HG02981 (cell line): ENCODE measurements at regions not wholly inside any gene's neighbourhood (a gene's known extent, or its start where the extent isn't known, plus 50 kb on each side); places are given as distances from the start of the nearest gene placed in this dataset.

Experiments used
- ATAC-seq: cut with Tn5 transposase; IDR thresholded peaks from one replicate; pipeline ENCODE4 v1.9.1; 2021; ENCODE audit warnings: mild to moderate bottlenecking, moderate library complexity; ENCODE audit not compliant: unreplicated experiment

DNA sequence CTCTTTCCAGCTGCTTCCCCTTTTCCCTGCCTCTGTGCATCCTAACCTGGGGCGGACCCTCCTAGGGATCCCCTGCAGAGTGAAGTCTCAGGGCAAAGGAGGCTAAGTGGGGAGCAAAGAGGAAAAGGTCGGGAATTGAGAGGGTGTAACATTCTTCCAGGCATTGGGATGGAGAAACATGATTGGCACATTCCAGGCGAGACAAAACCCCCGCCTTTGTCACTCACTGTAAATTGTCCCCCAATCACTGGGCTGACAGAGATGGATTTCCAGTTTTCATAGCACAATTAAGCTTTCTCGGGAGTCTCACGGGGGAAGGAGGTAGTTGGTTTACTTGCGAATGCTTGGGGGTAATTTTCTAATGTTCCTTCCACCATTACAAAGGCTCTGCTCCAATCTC lies 74.9 kb downstream of the MIAT start:
- no peak for ATAC-seq

DNA sequence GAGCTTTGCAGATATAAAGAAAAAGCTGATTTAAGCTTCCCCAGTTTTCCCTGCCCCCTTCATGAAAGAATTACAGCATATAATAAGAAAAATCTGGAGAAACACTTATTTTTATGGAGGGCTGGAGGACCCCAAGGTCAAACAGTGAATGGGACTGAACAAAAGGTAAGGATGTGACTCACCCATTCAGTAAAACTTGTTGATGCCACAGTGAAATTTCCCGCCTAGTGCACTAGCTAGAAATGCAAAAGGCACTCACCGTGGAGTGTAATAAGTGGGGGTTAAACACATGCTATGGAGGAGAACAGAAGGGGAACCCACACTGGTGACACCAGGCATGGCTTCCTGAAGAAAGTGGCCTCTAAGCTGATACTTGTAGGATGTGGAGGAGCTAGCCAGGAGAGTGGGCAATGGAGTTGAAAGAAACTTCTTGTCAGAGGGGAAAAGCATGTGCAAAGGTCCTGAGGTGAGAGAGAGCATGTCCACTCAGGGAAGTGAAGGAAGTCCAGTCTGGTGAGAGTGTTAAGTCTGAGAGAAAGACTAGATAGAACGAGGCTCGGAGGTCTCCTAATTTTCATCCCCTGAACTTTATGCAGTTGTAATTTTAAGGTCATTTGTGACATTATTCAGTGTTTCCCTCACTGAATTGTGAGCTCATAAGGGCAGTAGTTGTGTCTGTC lies 77.1 kb downstream of the MIAT start:
- ATAC-seq = no peak

DNA sequence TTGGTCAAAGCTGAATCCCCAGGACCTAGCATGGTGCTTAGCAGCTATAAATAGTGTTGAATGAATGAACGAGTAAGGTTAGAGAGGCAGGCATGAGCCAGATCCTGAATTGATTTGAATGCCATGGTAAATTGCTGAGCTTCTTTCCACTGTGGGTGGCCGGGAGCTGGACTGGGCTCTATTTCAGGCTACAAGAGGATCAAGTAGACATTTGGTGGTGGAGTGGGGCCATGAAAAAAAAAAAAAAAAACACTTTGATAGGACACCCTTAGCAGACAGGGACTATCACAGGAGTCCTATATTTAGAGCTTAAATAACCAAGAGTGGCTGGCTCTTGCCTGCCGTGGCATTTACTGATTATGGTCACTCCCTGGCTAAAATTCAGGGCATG lies 77.6 kb downstream of the MIAT start:
- no peak for ATAC-seq

DNA sequence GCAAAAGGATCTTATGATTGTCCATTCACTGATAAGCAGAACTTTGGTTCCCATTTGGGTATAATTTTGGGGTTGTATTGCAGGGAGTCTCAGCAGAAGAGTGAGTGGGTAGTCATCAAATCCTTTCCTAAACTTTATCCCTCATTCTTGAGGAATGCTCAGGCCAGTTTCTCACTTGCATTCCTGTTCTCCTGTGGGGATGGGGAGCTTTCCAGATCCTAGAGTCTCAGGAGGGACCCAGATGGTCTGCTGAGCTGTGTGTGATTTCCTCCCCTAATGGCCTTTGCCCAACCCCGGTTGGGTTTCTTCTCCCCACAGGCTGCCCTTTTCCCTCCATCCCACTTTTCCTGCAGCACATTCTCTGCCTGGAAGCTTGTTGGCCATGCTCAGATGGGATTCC lies 79.9 kb downstream of the MIAT start:
- no peak for ATAC-seq

DNA sequence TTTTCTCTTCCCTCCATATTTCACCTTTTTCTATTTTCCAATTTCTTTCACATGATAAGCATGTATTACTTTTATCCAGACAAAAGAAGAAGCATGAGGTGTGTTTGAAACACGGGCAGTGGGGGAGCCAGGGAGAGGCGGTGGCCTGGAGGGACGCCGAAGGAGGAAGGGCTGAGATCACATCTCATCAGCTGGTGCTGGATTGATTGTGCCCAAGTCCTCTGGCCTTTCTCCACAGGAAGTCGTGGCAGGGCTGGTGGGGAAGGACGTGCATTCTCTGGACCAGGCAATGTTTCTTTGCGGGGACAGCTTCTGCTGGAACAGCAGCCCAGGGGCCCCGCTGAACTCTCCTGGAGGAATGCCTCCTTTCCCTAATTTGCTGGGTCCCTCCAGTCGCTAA lies 82.9 kb downstream of the MIAT start:
- ATAC-seq = no peak

DNA sequence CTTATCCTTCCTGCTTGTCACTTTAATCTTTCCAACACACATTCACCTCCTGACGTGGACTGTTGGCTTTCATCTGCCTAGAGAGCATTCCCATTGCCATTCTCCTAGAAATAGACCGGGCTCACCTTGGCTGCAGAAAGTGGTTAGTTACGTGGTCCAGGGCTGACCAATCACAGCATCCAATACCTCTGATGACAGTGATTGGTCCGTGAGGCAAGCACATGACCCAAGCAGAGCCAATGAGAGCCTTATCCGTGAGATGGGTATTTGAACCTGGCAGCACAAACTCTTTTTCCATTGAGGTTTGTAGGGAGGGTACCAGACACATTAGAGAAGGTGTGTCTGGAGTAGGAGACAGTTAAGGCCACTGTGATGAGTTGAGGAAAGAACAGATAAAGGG lies 85.8 kb downstream of the MIAT start:
- no peak for ATAC-seq

DNA sequence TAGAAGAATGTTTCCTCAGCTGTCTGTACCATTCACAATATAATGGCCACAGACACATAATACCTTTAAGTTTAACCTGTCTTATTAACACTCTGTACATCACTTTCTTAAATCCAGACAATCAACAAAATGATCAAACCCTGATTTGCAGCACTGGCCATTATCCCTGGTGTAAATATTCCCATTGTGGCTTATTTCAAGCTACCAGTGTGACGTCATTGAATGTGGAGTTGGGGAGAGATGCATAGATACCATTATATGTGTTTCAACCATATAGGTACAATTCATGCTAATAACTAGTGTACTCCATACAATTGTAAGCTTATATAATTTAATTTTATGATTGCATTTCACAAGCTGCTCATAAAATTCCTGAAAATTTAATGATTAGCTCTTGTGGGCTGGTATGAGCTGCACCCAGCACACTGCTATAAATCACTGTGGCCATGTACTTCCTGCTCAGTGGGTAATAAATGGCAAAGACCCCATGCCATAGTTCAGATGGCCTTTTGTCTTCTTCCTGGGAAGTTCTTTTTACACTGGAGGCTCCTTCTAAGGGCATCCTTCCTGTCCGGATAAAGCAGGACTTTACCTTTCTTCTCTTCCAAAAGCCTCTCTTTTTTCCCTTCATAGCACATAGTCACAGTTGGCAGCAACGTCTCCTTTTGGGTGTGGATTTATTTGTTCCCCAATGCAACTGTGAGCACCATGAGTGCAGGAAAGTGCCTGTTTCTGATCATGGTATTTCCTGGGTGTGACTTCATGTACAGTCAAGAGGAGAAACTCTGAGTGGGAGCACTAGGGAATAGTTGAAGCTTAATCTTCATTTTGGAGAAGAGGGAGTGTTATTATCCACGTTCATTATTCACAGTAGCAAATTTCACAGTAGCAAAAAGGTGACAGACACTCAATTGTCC lies 87.8 kb downstream of the MIAT start:
- ATAC-seq = no peak

DNA sequence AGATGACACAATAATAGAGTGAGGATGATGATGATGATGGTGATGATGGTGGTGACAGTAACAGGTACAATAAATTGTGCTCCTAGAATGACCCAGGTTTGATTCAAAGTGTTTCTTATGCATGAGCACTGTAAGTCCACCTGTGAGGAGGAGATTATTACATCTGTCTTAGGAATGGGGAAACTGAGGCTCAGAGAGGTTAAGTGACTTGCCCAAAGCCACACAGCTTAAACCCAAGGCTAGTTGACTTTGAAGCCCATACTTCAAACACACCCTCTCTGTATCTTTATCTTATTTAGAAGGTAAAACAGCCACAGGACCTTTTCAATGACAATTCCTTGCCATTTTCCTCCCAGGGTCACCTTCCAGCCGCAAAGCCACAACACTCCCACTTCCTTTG lies 88.9 kb downstream of the MIAT start:
- ATAC-seq = no peak

DNA sequence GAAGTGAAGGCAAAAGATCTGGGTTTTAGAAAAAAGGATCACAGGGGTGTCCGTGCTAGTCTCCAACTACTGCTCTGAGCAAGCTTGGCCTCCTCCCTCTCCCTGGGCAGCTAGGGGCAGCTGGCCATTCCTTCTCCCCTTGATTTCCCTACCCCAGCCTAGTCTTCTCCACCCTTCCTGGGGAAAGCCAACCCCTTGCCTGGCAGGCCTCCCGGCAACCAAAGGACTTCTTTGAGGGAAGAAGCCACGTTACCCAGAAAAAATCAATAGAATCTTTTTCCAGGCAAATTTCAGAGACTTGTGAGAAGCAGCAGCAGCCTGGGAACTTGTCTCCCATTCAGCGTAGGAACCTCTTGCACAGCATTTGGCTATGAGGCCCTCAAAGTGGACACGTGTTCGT lies 91.5 kb downstream of the MIAT start:
- ATAC-seq = no peak

DNA sequence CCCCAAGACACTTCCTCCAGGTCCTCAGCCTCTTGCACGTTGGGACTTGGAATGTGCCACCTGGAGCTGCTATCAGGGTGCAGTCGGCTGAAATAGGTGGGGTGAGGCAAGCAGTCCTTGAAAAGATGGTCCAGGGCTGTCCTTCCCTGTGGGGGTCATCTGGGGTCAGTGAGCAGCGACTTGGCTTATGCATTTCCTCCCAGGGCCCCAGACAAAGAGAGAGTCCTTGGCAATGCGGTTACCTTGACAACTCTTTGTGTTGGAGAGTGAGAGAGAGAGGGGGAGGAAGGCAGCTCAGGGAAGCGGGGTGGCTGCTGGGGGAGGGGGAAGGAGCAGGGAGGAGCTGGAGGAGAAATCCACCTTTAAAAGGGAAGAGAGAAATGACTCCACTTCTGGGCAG lies 93.8 kb downstream of the MIAT start:
- no peak for ATAC-seq

DNA sequence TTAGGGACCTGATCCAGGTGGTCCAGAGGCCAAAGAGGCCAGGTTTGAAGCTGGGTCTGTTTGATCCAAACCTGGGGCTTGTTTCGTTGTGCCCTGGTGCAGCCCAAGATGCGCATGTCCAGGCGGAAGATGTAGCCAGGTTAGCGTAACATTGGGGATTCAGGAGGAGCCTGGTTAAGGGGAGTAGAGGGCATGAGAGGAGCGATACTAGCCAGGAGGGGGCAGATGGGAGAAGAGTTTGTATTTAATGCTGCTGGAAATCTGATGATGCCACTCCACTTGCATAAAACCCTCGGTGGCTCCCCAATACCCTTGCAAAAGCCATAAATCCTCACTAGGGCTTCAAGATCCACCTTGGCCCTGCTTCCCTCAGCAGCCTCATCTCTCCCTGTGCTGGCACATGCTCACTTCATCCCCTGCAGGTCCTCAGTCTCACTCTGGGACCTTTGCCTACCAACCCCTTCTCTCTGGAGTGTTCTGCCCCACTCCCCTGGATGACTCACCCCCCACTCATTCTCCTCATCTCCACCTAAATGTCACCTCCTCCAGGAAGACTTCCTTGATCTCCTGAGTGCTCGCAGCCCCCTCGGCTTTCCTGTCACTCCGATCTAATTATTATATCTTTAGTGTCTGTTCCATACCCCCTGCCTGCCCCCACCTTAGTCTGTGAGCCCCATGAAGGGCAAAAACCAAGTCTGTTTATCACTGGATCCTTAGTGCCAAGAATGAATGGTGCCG lies 95.9 kb downstream of the MIAT start:
- ATAC-seq = no peak

DNA sequence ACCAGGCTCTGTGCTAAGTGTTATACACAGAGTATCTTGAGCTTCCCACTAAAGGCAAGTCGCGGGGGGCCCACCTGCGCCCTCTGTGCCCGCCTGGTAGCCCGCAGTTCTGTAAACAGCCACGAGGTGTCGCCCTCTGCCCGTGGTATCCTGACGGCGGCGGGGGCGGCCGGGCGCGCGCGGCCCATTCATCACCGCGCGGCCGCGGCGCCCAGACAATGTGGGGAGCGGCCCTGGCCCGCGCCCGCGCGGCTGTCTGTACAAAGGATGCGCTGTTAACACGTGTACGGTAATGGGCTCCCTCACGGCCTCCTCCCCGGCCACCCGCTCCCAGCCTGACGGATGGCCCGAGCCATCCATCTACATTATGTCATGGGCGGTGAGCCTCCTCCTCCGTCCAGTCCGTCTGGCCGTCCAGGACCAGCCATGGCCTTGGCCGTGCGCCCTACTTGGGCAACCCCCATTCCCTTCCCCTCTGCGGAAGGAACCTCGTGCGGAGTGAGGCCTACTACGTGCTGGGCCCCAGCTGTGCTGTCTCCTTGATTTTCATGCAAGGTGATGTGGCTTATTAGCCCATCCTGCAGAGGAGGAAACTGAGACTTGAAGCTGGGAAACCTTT lies 99.4 kb downstream of the MIAT start:
- ATAC-seq = no peak

DNA sequence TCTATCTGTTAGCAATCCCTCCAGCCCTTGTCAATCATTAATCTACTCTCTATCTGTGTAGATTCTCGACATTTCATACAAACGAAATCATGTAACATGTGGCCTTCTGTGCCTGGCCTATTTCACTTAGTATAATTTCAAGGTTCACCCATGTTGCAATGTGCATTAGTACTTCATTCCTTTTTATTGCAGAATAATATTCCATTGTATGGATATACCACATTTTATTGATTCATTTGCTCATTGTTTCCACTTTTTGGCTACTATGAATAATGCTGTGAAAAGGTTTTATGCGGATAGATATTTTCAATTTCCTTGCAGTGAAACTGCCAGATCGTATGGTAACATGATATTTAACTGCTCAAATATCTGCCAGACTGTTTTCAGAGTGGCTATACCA lies 100.1 kb downstream of the MIAT start:
- ATAC-seq = no peak

DNA sequence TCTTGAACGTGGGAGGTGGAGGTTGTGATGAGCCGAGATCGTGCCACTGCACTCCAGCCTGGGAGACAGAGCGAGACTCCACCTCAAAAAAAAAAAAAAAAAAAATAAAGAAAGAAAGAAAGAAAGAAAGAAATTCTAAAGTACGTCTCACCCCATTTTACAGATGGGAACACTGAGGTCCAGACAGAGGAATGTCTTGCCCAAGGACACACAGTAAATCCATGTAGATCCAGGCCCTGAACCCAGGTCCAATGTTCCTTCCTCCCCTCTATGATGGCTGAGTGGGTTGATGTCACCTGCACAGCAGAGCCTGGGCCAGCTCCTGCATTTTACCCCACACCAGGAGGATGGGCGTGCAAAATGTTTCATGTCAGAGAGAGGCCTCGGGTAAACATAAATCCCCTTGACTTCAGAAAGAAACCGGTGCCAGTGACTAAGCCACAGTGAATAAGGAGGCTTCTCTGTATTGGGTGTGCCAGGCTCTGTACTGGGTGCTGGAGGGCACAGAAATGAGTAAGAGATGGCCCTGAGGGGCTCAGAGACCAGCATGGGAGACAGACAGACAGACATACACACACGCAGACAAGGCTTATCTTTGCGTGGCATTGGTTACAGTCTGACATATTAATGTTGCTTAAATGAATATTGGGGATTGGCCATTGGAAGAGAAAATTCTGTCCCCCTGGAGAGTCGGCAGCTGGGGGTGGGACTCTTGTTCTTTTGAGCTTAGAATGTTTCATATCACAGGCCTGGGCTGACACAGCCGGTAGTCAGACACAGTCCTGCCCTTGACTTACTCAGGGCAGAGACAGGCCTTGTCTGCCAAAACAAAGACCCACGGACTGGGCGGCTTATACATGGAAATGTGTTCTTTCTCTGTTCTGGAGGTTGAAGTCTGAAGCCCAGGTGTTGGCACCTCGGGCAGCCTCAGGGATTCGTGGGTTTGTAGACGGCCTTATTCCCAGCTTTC lies 105.4 kb downstream of the MIAT start:
- ATAC-seq = no peak

DNA sequence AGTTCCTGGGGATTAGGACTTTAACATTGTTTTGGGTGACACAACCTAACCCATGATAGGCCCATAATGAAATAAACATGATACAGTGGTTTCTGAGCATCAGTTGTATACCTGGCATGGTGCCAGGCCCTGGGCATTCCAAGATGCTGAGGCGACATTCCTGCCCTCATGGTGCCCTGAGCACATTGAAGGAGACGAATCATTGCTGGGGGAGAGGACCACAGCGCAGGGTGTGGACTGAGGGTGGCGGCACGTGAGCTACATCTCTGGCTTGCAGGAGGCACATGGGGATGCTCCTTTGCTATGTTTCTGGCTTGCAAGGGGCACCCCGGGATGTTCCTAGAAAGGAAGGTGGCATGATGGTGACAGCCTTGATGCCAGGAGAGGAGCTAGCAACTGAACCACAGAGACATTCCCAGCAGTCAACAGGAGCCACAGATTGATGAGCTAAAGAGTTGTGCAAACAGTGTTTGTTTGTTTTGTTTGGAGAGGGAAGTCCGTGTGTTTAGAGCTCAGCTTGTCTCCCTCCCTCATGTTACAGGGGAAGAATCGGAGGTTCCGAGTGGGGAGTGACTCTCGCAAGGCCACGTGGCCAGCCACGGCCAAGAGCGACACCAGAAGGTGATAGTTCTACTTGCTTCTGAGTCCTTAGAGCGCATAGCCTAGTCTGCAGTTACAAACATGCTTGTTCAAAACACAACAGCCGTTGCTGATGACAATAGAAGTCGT lies 106.4 kb downstream of the MIAT start:
- no peak for ATAC-seq

DNA sequence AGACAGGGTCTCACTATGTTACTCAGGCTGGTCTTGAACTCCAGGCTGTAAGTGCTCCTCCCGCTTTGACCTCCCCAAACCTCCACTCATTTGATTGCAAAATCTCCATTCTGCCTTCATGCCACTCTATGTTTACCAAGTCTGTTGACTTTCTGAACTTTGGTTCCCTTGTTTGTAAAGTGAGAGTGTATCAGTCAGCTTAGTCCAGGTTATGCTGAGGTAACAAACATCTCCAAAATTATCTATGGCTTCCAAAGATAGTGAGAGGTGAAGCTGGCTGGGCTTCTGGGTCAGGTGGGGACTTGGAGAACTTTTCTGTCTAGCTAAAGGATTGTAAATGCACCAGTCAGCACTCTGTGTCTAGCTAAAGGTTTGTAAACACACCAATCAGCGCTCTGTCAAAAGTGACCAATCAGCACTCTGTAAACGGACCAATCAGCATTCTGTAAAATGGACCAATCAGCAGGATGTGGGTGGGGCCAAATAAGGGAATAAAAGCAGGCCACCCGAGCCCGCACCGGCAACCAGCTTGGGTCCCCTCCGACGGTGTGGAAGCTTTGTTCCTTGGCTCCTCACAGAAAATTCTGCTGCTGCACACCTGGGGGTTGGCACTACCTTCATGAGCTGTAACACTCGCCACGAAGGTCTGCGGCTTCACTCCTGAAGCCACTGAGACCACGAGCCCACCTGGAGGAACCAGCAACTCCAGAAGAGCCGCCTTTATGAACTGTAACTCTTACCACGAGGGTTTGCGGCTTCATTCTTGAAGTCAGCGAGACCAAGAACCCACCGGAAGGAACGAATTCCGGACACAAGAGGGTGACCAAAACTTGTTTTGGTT lies 109.3 kb downstream of the MIAT start:
- no peak for ATAC-seq

DNA sequence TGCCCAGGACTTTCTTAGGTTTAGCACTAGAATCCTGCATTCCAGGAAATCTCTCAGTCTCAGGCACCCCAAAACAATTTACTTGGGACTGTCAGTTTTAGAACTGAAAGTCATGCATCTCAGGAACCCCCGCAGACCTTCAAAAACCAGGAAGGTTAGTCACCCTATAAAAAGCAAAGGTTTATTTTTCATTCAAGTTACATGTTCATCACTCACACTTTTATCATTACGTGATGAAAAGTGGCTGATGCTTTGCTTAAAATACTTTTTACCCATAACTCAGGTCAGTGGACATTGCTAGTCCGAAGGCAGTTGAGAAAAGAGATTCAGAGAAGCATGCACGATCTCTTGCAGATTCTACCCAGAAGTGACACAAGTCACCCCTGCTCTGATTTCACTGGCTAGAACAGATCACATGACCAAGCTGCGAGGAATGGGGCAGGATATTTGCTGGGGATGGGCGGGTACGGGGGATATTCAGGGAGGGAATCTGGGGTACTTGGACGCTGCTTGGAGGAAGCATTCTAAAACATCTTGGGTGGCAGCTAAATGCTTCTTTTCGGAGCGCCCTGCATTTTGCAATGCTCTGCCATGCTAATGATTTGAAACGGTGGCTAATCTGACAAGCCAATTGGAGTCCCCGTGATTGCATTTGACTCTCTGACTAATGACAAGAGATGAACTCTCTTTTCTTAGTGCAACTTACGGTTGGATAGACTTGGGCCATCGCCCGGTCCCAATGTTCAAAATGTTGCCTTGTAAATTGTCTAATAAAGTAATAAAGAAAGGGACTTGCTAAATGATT lies 110.2 kb downstream of the MIAT start:
- no peak for ATAC-seq

DNA sequence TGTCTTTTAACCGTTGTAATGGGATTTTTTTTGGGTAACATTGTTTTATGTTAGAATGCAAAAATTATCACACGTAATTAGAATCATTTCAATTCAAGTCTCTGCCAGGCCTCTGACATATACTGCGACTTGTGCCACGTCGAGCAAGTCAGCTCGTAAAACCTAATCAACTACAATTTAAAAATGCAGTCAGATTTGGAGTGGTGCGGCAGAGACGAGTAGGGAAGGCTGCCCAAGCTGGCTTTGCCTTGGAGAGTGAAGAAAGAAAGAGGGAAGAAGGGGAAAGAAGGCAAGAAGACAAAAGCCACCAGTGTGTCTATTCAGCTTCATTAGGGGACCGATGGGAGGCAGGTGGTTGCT lies 110.7 kb downstream of the MIAT start:
- no peak for ATAC-seq
